ENCODE measurements at regions not wholly inside any gene's neighbourhood (a gene's known extent, or its start where the extent isn't known, plus 50 kb on each side); places are given as distances from the start of the nearest gene placed in this dataset.

DNA sequence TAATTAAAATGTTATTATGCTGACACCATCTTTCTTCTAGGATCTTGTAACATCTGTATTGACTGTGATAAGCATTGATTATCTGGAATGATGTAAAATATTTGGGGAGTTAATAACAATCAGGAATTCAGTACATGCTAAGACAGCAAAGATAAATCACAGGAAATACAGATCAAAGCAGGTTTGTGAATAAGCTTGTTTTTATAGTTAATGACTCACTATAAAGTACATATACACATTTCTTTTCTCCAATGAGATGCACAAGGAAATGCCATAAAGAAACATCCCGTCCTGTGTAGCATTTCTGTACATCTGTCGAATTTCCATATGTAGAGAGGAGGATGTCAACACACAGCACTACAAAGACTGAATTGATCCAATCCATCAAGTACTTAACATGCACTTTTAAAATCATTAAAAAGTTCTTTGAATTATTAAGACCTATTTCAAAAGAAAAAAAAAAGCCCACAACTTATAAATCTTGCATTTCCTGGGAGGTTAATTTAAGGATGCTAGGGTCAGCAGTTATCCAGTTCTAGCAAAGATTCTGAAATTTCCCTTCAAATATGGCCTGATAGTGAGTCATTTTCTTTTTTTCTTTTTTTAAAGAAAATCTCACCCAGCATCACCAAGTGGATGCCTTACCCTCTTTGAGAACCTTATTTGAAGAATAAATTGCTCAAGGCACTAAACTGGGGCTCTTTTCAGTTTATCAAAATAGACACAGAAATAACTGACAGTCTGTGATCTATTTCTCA lies 243.2 kb upstream of the NR5A2 start:
- Histone ChIP-seq H3K4me1 (ENCODE audit: control insufficient read depth, insufficient read depth, low read length) (no peaks in the 10 kb centered on the region), H3K36me3 (ENCODE audit: control insufficient read depth, insufficient read depth, low read length) (no peaks in the 10 kb centered on the region), H3K27me3 (ENCODE audit: control insufficient read depth, insufficient read depth, low read length, poor library complexity, severe bottlenecking) (no peaks in the 10 kb centered on the region), H3K27ac (ENCODE audit: insufficient read depth, low read depth, low read length, poor library complexity, severe bottlenecking) (no peak overlapping the region), H3K4me3 (ENCODE audit: insufficient read depth, low read depth, low read length) (no peak overlapping the region), H3K9me3 (ENCODE audit: control insufficient read depth, low read length) (no peaks in the 10 kb centered on the region)
- 90 to 100% methylated on average over 2 of the region's 2 CpGs for WGBS, 2 experiments

DNA sequence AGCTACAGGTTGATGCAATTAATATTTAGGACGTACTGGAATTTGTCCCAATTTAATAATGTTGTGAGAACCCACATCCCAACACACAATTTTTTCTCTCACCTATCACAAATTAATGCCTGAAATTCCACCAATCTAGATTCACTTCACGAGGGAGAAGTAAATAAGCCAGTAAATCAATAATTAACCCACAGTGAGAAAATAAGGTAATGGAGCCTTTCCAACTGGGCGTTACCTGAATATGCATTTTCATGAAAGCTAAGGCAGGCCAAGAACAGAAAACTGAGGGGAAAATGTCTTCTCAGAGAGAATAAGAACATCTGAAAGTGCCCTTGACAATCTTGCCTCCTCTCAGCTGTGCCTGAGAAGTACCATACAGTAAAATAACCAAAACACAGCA lies 240.8 kb upstream of the NR5A2 start:
- no peaks in the 10 kb centered on the region for H3K27me3 ChIP-seq (ENCODE audit: control insufficient read depth, insufficient read depth, low read length, poor library complexity, severe bottlenecking)
- H3K9me3 ChIP-seq (ENCODE audit: control insufficient read depth, low read length): no peaks in the 10 kb centered on the region
- WGBS, 2 experiments: 89 to 98% methylated on average over 3 of the region's 3 CpGs
- H3K4me1 ChIP-seq (ENCODE audit: control insufficient read depth, insufficient read depth, low read length): no peaks in the 10 kb centered on the region
- no peak overlapping the region for H3K4me3 ChIP-seq (ENCODE audit: insufficient read depth, low read depth, low read length)
- no peaks in the 10 kb centered on the region for H3K36me3 ChIP-seq (ENCODE audit: control insufficient read depth, insufficient read depth, low read length)
- H3K27ac ChIP-seq (ENCODE audit: insufficient read depth, low read depth, low read length, poor library complexity, severe bottlenecking): no peak overlapping the region

DNA sequence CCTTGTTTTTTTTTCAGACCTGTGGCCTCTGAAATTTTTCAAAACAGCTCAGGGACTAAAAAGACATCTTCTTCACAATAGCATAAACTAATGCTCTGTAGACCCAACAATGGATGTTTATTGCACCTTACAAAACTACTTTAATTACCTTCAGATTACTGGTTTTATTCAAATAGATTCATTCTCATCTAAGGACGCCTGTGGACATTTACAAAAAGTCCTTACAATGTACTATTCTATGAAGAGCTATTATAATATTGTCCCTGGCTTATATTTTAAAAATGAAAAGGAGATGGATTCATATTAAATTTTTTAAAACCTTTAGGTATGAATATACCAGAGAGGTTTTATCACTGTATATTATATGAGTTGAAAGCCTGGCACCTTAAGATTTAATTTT lies 238.4 kb upstream of the NR5A2 start:
- Histone ChIP-seq H3K27me3 (ENCODE audit: control insufficient read depth, insufficient read depth, low read length, poor library complexity, severe bottlenecking) (no peaks in the 10 kb centered on the region), H3K4me1 (ENCODE audit: control insufficient read depth, insufficient read depth, low read length) (no peaks in the 10 kb centered on the region), H3K4me3 (ENCODE audit: insufficient read depth, low read depth, low read length) (no peak overlapping the region), H3K9me3 (ENCODE audit: control insufficient read depth, low read length) (no peaks in the 10 kb centered on the region), H3K27ac (ENCODE audit: insufficient read depth, low read depth, low read length, poor library complexity, severe bottlenecking) (no peak overlapping the region), H3K36me3 (ENCODE audit: control insufficient read depth, insufficient read depth, low read length) (no peaks in the 10 kb centered on the region)
- no CpG with 5 or more reads among the region's 1 CpG for WGBS, 2 experiments

DNA sequence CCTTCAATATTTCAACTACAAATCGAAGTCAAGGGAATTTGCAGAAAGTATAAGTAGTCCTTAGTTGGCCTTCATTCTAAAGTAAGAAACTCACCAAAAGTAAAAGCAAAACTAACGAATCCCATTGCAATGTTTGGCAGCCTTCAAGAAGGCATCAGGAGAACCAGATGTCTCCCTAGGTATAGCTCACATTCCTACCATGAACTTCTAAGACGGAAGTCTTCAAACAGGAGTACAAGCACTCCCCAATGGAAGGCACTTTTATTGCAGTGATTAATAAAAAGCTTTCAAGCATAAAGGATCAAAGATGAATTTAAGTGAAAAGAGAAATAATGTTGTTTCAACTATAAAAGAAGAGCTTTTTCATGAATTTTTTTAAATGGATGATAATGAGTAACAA lies 236.0 kb upstream of the NR5A2 start:
- WGBS, 2 experiments: 91 to 94% methylated on average over 2 to 3 of the region's 3 CpGs
- no peaks in the 10 kb centered on the region for H3K9me3 ChIP-seq (ENCODE audit: control insufficient read depth, low read length)

DNA sequence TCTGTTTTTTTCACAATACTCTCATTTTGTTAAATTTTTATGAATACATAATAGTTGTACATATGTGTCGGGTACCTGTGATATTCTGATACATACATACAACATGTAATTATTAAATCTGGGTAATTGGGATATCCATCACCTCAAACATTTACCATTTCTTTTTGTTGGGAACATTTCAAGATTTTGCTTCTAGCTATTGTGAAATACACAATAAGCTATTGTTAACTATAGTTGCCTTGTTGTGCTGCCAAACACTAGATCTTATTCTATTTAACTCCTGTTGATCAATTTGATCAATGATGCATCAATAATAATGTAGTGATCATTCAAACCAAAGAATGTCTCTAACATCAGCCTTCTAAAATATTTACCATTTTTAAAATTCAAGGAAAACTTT lies 234.6 kb upstream of the NR5A2 start:
- Histone ChIP-seq H3K4me1 (ENCODE audit: control insufficient read depth, insufficient read depth, low read length) (no peaks in the 10 kb centered on the region), H3K36me3 (ENCODE audit: control insufficient read depth, insufficient read depth, low read length) (no peaks in the 10 kb centered on the region), H3K9me3 (ENCODE audit: control insufficient read depth, low read length) (no peaks in the 10 kb centered on the region), H3K27ac (ENCODE audit: insufficient read depth, low read depth, low read length, poor library complexity, severe bottlenecking) (no peak overlapping the region), H3K4me3 (ENCODE audit: insufficient read depth, low read depth, low read length) (no peak overlapping the region), H3K27me3 (ENCODE audit: control insufficient read depth, insufficient read depth, low read length, poor library complexity, severe bottlenecking) (no peaks in the 10 kb centered on the region)
- no CpG with 5 or more reads among the region's 1 CpG for WGBS, 2 experiments

More for the DNA sequence above, 236.0 kb upstream of the NR5A2 start:
- Histone ChIP-seq H3K27ac (ENCODE audit: insufficient read depth, low read depth, low read length, poor library complexity, severe bottlenecking) (no peak overlapping the region), H3K36me3 (ENCODE audit: control insufficient read depth, insufficient read depth, low read length) (no peaks in the 10 kb centered on the region), H3K27me3 (ENCODE audit: control insufficient read depth, insufficient read depth, low read length, poor library complexity, severe bottlenecking) (no peaks in the 10 kb centered on the region), H3K4me1 (ENCODE audit: control insufficient read depth, insufficient read depth, low read length) (no peaks in the 10 kb centered on the region), H3K4me3 (ENCODE audit: insufficient read depth, low read depth, low read length) (no peak overlapping the region)

DNA sequence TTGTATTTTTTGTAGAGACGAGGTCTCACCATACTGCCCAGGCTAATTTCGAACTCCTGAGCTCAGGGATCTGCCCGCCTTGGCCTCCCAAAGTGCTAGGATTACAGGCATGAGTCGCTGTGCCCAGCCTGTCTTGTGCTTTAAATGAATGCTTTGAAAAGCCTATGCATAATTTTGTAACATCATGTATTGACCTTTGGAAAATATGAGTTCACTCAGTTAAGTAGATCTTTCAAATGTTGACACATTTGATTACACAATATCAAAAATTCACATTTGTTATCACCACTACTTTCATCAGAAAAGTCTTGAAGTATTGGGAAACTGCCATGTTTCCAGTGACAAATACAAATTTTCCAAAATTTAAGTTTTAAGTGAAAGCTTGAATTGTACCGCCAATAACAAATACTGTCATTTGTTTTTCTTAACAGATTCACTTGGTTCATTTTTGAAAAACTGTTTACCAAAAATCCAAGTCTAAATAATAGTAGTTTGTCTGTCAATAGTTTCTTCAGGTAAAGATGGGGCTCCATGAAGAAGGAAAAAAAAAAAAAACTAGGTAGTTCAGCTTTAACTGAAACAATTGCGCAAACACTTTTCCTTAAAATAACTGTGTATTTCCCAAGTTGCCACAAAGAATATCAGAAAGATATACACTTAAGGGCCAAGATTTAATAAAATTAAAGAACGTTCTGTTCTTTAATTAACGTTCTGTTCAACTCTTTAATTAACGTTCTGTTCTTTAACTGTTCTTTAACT lies 233.2 kb upstream of the NR5A2 start:
- 86 to 93% methylated on average over 6 to 9 of the region's 9 CpGs for WGBS, 2 experiments
- Histone ChIP-seq H3K27ac (ENCODE audit: insufficient read depth, low read depth, low read length, poor library complexity, severe bottlenecking) (no peak overlapping the region), H3K4me1 (ENCODE audit: control insufficient read depth, insufficient read depth, low read length) (no peaks in the 10 kb centered on the region), H3K27me3 (ENCODE audit: control insufficient read depth, insufficient read depth, low read length, poor library complexity, severe bottlenecking) (no peaks in the 10 kb centered on the region), H3K4me3 (ENCODE audit: insufficient read depth, low read depth, low read length) (no peak overlapping the region), H3K9me3 (ENCODE audit: control insufficient read depth, low read length) (no peaks in the 10 kb centered on the region), H3K36me3 (ENCODE audit: control insufficient read depth, insufficient read depth, low read length) (no peaks in the 10 kb centered on the region)

DNA sequence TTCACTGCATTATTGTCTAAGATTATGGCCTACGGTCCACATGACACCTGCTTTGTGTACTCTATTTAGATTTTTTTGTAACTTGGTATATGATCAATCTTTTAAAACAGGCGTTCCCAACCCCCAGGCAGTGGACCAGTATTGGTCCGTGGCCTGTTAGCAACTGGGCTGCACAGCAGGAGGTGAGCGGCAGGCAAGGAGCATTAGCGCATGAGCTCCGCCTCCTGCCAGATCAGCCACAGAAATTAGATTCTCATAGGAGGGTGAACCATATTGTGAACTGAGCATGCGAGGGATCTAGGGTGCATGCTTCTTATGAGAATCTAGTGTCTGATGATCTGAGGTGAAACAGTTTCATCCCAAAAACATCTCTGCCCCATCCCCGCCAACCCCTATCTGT lies 228.4 kb upstream of the NR5A2 start:
- Histone ChIP-seq H3K9me3 (ENCODE audit: control insufficient read depth, low read length) (no peaks in the 10 kb centered on the region), H3K4me3 (ENCODE audit: insufficient read depth, low read depth, low read length) (no peak overlapping the region), H3K4me1 (ENCODE audit: control insufficient read depth, insufficient read depth, low read length) (no peaks in the 10 kb centered on the region), H3K27ac (ENCODE audit: insufficient read depth, low read depth, low read length, poor library complexity, severe bottlenecking) (no peak overlapping the region), H3K36me3 (ENCODE audit: control insufficient read depth, insufficient read depth, low read length) (no peaks in the 10 kb centered on the region), H3K27me3 (ENCODE audit: control insufficient read depth, insufficient read depth, low read length, poor library complexity, severe bottlenecking) (no peaks in the 10 kb centered on the region)
- 73 to 75% methylated on average over 8 of the region's 8 CpGs for WGBS, 2 experiments

DNA sequence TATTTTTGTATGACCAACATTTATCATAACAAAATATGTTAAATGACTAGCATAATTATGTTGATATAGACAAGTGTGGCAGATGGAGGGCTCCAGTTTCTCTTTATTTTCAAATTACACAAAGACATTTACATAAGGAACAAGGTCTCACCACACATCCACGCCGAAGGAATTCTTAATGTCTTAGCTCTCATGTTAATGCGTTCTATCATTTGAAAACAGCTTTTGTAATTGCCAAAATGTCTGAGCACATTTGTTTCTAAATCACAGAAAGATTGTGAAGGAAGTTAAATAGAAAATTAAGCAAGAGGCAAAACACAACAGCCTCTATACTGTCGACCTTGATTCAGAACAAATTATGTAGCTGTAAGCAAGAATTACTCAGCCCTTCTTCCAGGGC lies 223.0 kb upstream of the NR5A2 start:
- Histone ChIP-seq H3K4me1 (ENCODE audit: control insufficient read depth, insufficient read depth, low read length) (no peaks in the 10 kb centered on the region), H3K27ac (ENCODE audit: insufficient read depth, low read depth, low read length, poor library complexity, severe bottlenecking) (no peak overlapping the region), H3K9me3 (ENCODE audit: control insufficient read depth, low read length) (no peaks in the 10 kb centered on the region), H3K27me3 (ENCODE audit: control insufficient read depth, insufficient read depth, low read length, poor library complexity, severe bottlenecking) (no peaks in the 10 kb centered on the region), H3K36me3 (ENCODE audit: control insufficient read depth, insufficient read depth, low read length) (no peaks in the 10 kb centered on the region), H3K4me3 (ENCODE audit: insufficient read depth, low read depth, low read length) (no peak overlapping the region)
- 91 to 94% methylated on average over 4 of the region's 4 CpGs for WGBS, 2 experiments

DNA sequence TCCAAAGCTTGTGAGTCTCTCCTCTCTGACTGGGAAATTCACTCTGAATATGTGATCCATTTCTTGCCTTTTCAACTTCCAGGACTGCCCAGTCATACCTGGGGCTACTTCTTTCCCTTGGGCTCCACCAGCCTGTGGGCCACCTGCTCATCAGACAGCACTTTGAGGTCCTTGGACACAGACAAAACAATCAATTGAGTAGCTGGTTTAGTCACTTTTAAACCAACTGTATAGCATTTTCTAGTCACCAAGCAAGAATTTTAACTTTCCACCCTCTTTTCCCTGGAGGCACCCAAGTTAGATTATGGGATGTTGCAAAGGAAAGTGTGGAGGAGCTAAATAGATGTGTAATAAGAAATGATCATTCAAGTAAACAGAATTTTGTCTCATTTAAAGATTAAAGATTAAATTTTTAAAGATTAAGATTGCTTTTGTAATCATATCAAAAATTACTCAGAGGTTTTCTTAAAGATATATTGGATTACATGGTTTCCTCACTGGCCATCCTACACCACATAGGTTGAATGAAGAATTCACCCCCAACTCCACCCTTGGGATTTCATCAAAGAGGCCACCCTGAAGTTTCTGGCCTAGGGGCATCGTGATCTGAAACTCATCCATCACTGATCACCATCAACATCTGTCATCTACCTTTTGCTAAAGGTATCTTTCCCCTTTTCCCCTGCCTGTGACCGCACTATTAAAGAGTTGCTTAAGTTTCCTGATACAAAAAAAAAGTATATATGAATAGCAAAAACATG lies 219.2 kb upstream of the NR5A2 start:
- H3K4me1 ChIP-seq (ENCODE audit: control insufficient read depth, insufficient read depth, low read length): no peaks in the 10 kb centered on the region
- no peak overlapping the region for H3K4me3 ChIP-seq (ENCODE audit: insufficient read depth, low read depth, low read length)
- H3K27ac ChIP-seq (ENCODE audit: insufficient read depth, low read depth, low read length, poor library complexity, severe bottlenecking): no peak overlapping the region
- no peaks in the 10 kb centered on the region for H3K27me3 ChIP-seq (ENCODE audit: control insufficient read depth, insufficient read depth, low read length, poor library complexity, severe bottlenecking)
- WGBS, 2 experiments: 85 to 87% methylated on average over 1 of the region's 2 CpGs
- no peaks in the 10 kb centered on the region for H3K9me3 ChIP-seq (ENCODE audit: control insufficient read depth, low read length)
- no peaks in the 10 kb centered on the region for H3K36me3 ChIP-seq (ENCODE audit: control insufficient read depth, insufficient read depth, low read length)

DNA sequence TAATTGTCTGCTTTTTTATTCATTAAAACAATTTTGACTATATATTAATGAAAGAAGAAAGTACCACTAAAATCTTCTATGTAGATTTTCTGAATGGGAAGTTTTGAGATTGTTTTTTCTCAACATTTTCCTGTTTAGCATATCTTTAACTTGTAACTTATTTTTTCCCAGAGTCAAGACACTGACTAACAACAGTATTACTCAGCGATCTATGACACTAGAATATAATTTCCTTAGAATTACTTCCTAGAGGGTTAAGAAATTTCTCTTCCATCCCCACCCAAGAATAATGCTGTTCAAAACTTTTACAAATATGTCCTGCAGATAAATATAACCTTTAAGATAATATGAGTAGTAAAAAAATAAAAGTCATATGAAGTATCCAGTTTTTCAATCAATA lies 218.2 kb upstream of the NR5A2 start:
- Histone ChIP-seq H3K4me3 (ENCODE audit: insufficient read depth, low read depth, low read length) (no peak overlapping the region), H3K27ac (ENCODE audit: insufficient read depth, low read depth, low read length, poor library complexity, severe bottlenecking) (no peak overlapping the region), H3K9me3 (ENCODE audit: control insufficient read depth, low read length) (no peaks in the 10 kb centered on the region), H3K36me3 (ENCODE audit: control insufficient read depth, insufficient read depth, low read length) (no peaks in the 10 kb centered on the region), H3K4me1 (ENCODE audit: control insufficient read depth, insufficient read depth, low read length) (no peaks in the 10 kb centered on the region), H3K27me3 (ENCODE audit: control insufficient read depth, insufficient read depth, low read length, poor library complexity, severe bottlenecking) (no peaks in the 10 kb centered on the region)
- WGBS, 2 experiments: 86 to 100% methylated on average over 1 of the region's 1 CpG

Measured in ectodermal cell (in vitro differentiated cells).